DND-41 (cell line): ENCODE measurements at regions not wholly inside any gene's neighbourhood (a gene's known extent, or its start where the extent isn't known, plus 50 kb on each side); places are given as distances from the start of the nearest gene placed in this dataset.

Source experiments
- CTCF ChIP-seq: IDR thresholded peaks from 2 replicates; pipeline ENCODE4 v1.5.1; 2012; ENCODE audit warnings: borderline replicate concordance, low read length, moderate library complexity, mild to moderate bottlenecking; ENCODE audit not compliant: poor library complexity, severe bottlenecking; ENCODE audit errors: extremely low read depth
- EZH2 ChIP-seq: IDR thresholded peaks from 3 replicates; pipeline ENCODE4 v1.6.1; 2012; ENCODE audit warnings: borderline replicate concordance, low read depth, mild to moderate bottlenecking, moderate library complexity, low read length, inconsistent platforms; ENCODE audit not compliant: severe bottlenecking

- TF ChIP-seq CTCF (no peak), EZH2 (no peak)
Observed at GRCh38 chr13:69319656-69320055, 788.0 kb upstream of the ATXN8OS start.
